PC-3 (cell line): ENCODE measurements at regions not wholly inside any gene's neighbourhood (a gene's known extent, or its start where the extent isn't known, plus 50 kb on each side); places are given as distances from the start of the nearest gene placed in this dataset.

Source experiments
- ATAC-seq: fragments of 200-7000 bp; cut with Tn5 transposase; 2 replicates; pipeline ENCODE4 v1.9.1; 2020; ENCODE audit warnings: mild to moderate bottlenecking, moderate library complexity
- BruUV-seq: library from RNA; stranded (reverse); fragments of 400-500 nt; replicated peaks from 2 replicates; lab custom pipeline; 2021; lab: Mats Ljungman, UMichigan
- CTCF ChIA-PET: fragments of 300-600 bp; sonication (Branson Sonifier 250); formaldehyde crosslinking; loops from one replicate; lab custom pipeline; 2022; ENCODE audit warnings: antibody characterized with exemption; lab: Charles Lee
- POLR2A ChIA-PET: fragments of 300-600 bp; sonication (Branson Sonifier 250); formaldehyde crosslinking; loops from one replicate; lab custom pipeline; 2022; ENCODE audit warnings: antibody characterized with exemption; ENCODE audit not compliant: unreplicated experiment; lab: Charles Lee
- DNase-seq: peaks from one replicate; pipeline ENCODE4 v3.0.0-alpha.2; 2015
- H2AFZ ChIP-seq: fragments of 300-600 bp; sonication (generic); 2 replicates; pipeline ENCODE4 v1.6.0; 2016; ENCODE audit warnings: antibody characterized with exemption, low read length
- H3F3A ChIP-seq: fragments of 300-600 bp; sonication (generic); one replicate; pipeline ENCODE4 v1.6.0; 2017; ENCODE audit warnings: antibody characterized with exemption, low read length, control low read depth, mild to moderate bottlenecking; ENCODE audit not compliant: unreplicated experiment
- H3K27ac ChIP-seq: fragments of 300-600 bp; sonication (generic); 2 replicates; pipeline ENCODE4 v1.5.1; 2016; ENCODE audit warnings: mild to moderate bottlenecking, low read length
- H3K27me3 ChIP-seq: fragments of 300-600 bp; sonication (generic); 2 replicates; pipeline ENCODE4 v1.6.1; 2016; ENCODE audit warnings: low read length, mixed read lengths
- H3K36me3 ChIP-seq: fragments of 300-600 bp; sonication (generic); 2 replicates; pipeline ENCODE4 v1.6.1; 2016; ENCODE audit warnings: low read depth, mixed run types, low read length, mixed read lengths
- H3K4me1 ChIP-seq: fragments of 300-600 bp; sonication (generic); 2 replicates; pipeline ENCODE4 v1.5.1; 2016; ENCODE audit warnings: low read length; ENCODE audit not compliant: insufficient read depth
- H3K4me2 ChIP-seq: fragments of 300-600 bp; sonication (generic); 2 replicates; pipeline ENCODE4 v1.6.0; 2016; ENCODE audit warnings: low read length
- H3K4me3 ChIP-seq: fragments of 300-600 bp; sonication (generic); 2 replicates; pipeline ENCODE4 v1.5.1; 2016; ENCODE audit warnings: mild to moderate bottlenecking, low read length, mixed read lengths
- H3K79me2 ChIP-seq: fragments of 300-600 bp; sonication (generic); 2 replicates; pipeline ENCODE4 v1.6.1; 2017; ENCODE audit warnings: low read length, mixed read lengths
- H3K9ac ChIP-seq: fragments of 300-600 bp; sonication (generic); 2 replicates; pipeline ENCODE4 v1.6.0; 2016; ENCODE audit warnings: mild to moderate bottlenecking, low read length
- H3K9me2 ChIP-seq: fragments of 300-600 bp; sonication (generic); replicated peaks from 2 replicates; pipeline ENCODE4 v1.6.1; 2016; ENCODE audit warnings: mixed run types, low read length, mixed read lengths
- H3K9me3 ChIP-seq: fragments of 300-600 bp; sonication (generic); 2 replicates; pipeline ENCODE4 v1.6.1; 2016; ENCODE audit warnings: low read length, mixed read lengths
- H4K20me1 ChIP-seq: fragments of 300-600 bp; sonication (generic); 2 replicates; pipeline ENCODE4 v1.6.1; 2016; ENCODE audit warnings: low read length, mixed read lengths
- CTCF ChIP-seq: fragments of 300-600 bp; sonication (generic); conservative IDR thresholded peaks from 2 replicates; pipeline ENCODE4 v1.5.1; 2017; ENCODE audit warnings: antibody characterized with exemption, low read depth, mild to moderate bottlenecking, low read length
- EZH2 ChIP-seq: fragments of 300-600 bp; sonication (generic); IDR thresholded peaks from one replicate; pipeline ENCODE4 v1.6.1; 2017; ENCODE audit warnings: antibody characterized with exemption, mild to moderate bottlenecking, low read length; ENCODE audit not compliant: unreplicated experiment
- EZH2phosphoT487 ChIP-seq: fragments of 300-600 bp; sonication (generic); IDR thresholded peaks from 2 replicates; pipeline ENCODE4 v1.6.1; 2018; ENCODE audit warnings: mild to moderate bottlenecking, antibody characterized with exemption, low read length, borderline replicate concordance
- intact Hi-C: fragments of 100-400 bp; cut with micrococcal nuclease; formaldehyde crosslinking; loops from 2 replicates; pipeline ENCODE4 v1.9.0; 2023

- ChIA-PET POLR2A (no interaction called here), CTCF (no interaction called here)
- Histone ChIP-seq H2AFZ (no peak overlapping the region), H3K9me3 (no peaks in the 10 kb centered on the region), H3F3A (no peaks in the 10 kb centered on the region), H3K4me2 (no peak overlapping the region), H4K20me1 (no peaks in the 10 kb centered on the region), H3K27me3 (no peaks in the 10 kb centered on the region), H3K9ac (no peak overlapping the region), H3K4me1 (no peaks in the 10 kb centered on the region), H3K36me3 (no peaks in the 10 kb centered on the region), H3K9me2 (no peaks in the 10 kb centered on the region), H3K79me2 (no peaks in the 10 kb centered on the region), H3K27ac (no peak overlapping the region), H3K4me3 (no peak overlapping the region)
- intact Hi-C loops = no loop called here
- no peak for DNase-seq
- TF ChIP-seq EZH2 (no peak), EZH2phosphoT487 (no peak), CTCF (no peak)
- no peak for ATAC-seq
- no TSS peak for BruUV-seq
Observed at GRCh38 chr5:65077653-65078052, 308.9 kb downstream of the CWC27 start.

GRCh38 chr5:65078331-65078730 is 309.6 kb downstream of the CWC27 start:
- TF ChIP-seq EZH2phosphoT487 (no peak), CTCF (no peak), EZH2 (no peak)
- Histone ChIP-seq H3K27me3 (no peaks in the 10 kb centered on the region), H3F3A (no peaks in the 10 kb centered on the region), H3K9me2 (no peaks in the 10 kb centered on the region), H3K9ac (no peak overlapping the region), H3K9me3 (no peaks in the 10 kb centered on the region), H2AFZ (no peak overlapping the region), H3K4me2 (no peak overlapping the region), H3K4me1 (no peaks in the 10 kb centered on the region), H3K27ac (no peak overlapping the region), H4K20me1 (no peaks in the 10 kb centered on the region), H3K4me3 (no peak overlapping the region), H3K79me2 (no peaks in the 10 kb centered on the region), H3K36me3 (no peaks in the 10 kb centered on the region)
- DNase-seq (no peak), ATAC-seq (no peak)
- no TSS peak for BruUV-seq
- ChIA-PET POLR2A (no interaction called here), CTCF (no interaction called here)
- intact Hi-C loops = no loop called here

- Histone ChIP-seq H3K27me3 (no peaks in the 10 kb centered on the region), H3F3A (no peaks in the 10 kb centered on the region), H3K9me3 (no peaks in the 10 kb centered on the region), H3K4me2 (no peak overlapping the region), H3K9ac (no peak overlapping the region), H2AFZ (no peak overlapping the region), H3K4me3 (no peak overlapping the region), H3K36me3 (no peaks in the 10 kb centered on the region), H3K79me2 (no peaks in the 10 kb centered on the region), H3K9me2 (no peaks in the 10 kb centered on the region), H3K27ac (no peak overlapping the region), H3K4me1 (no peaks in the 10 kb centered on the region), H4K20me1 (no peaks in the 10 kb centered on the region)
- POLR2A ChIA-PET = interaction anchor here (0.5 kb wide), 1 partner anchor 465 kb away, joined by 3 read pairs; no protein-coding TSS in a partner anchor
- no peak for TF ChIP-seq CTCF
- TF ChIP-seq EZH2 = no peak
- TF ChIP-seq EZH2phosphoT487 = no peak
- intact Hi-C loops = no loop called here
- DNase-seq (no peak), ATAC-seq (no peak)
- no TSS peak for BruUV-seq
- CTCF ChIA-PET = no interaction called here
Observed at GRCh38 chr5:65081071-65081470, 312.3 kb downstream of the CWC27 start.
